Amniotic epithelial cell (primary cell): ENCODE measurements at regions not wholly inside any gene's neighbourhood (a gene's known extent, or its start where the extent isn't known, plus 50 kb on each side); places are given as distances from the start of the nearest gene placed in this dataset.
A peak's percentile ranks its signal among the peaks of the same experiment; 100 is the strongest.
"Not testable (repeated sequence)": the region's sequence is repeated elsewhere in the genome, so short reads cannot be mapped to it uniquely, and the experiment has no call there.

Source experiments
- DNase-seq: peaks from one replicate; pipeline ENCODE4 v3.0.0-alpha.2; 2010; ENCODE audit warnings: low read depth

DNA sequence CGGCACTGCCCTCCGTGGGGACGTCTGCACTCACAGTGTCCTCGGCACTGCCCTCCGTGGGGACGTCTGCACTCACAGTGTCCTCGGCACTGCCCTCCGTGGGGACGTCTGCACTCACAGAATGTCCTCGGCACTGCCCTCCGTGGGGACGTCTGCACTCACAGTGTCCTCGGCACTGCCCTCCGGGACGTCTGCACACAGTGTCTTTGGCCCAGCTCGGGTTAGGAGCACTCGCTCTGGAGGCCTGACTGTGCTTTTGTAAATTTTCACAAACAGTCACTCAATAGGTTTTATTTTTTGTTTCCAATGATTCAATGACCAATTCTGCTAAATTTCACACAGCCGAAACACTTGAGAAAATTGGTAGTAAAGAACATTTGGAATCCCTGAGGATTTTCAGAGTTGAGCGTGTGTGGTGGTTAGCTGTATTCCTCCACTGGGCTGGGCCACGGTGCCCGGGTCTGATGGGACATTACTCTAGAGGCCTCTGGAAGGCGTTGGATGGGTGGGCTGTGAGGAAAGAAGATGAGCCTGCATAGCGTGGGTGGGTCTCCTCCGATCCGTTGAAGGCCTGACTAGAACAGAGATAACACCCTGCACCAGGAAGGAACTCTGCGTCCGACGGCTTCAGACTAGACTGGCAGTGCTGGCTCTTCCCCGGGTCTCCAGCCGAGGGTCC lies 134.8 kb downstream of the RTP5 start:
- DNase-seq, result no peak

DNA sequence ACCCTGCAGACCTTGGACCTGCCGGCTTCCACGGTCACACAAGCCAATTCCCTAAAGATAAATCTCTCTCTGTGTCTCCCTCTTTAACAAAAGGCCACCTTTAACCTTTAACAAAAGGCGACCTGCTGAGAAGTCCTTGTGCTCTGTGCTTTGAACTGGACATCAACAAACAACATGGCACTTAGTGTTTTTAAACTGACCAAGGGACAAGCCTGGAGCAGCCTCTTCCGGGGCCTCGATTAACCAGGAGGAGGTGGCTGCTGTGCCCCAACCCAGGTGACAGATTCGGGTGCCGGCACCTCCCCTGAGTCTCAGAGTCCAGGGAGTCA lies 135.3 kb downstream of the RTP5 start:
- DNase-seq, result no peak

DNA sequence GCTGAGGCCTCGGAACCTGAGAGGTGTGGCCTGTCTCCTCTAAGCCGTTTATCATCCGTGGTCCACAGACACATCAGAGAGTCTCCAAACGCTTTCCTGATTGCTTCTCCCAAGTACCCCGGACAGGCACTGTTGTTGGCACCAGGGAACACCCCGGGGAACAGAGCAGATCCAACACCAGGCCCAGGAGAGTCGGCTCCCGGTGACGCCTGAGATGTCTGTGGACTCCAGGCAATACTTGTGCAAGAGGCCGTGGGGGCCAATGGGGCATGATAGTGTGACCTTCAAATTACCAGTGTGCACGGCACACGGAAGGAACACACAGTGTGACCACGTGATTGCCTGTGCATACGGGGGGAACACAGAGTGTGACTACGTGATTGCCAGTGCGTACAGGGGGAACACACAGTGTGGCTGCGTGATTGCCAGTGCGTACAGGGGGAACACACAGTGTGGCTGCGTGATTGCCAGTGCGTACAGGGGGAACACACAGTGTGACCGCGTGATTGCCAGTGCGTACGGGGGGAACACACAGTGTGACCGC lies 136.6 kb downstream of the RTP5 start:
- DNase-seq, result not testable (repeated sequence)

DNA sequence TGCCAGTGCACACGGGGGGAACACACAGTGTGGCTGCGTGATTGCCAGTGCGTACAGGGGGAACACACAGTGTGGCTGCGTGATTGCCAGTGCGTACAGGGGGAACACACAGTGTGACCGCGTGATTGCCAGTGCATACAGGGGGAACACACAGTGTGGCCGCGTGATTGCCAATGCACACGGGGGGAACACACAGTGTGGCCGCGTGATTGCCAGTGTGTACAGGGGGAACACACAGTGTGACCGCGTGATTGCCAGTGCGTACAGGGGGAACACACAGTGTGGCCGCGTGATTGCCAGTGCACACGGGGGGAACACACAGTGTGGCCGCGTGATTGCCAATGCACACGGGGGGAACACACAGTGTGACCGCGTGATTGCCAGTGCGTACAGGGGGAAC lies 139.4 kb downstream of the RTP5 start:
- not testable (repeated sequence) for DNase-seq

DNA sequence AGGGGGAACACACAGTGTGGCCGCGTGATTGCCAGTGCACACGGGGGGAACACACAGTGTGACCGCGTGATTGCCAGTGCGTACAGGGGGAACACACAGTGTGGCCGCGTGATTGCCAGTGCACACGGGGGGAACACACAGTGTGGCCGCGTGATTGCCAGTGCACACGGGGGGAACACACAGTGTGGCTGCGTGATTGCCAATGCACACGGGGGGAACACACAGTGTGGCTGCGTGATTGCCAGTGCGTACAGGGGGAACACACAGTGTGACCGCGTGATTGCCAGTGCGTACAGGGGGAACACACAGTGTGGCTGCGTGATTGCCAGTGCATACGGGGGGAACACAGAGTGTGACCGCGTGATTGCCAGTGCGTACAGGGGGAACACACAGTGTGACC lies 140.3 kb downstream of the RTP5 start:
- DNase-seq, result not testable (repeated sequence)

DNA sequence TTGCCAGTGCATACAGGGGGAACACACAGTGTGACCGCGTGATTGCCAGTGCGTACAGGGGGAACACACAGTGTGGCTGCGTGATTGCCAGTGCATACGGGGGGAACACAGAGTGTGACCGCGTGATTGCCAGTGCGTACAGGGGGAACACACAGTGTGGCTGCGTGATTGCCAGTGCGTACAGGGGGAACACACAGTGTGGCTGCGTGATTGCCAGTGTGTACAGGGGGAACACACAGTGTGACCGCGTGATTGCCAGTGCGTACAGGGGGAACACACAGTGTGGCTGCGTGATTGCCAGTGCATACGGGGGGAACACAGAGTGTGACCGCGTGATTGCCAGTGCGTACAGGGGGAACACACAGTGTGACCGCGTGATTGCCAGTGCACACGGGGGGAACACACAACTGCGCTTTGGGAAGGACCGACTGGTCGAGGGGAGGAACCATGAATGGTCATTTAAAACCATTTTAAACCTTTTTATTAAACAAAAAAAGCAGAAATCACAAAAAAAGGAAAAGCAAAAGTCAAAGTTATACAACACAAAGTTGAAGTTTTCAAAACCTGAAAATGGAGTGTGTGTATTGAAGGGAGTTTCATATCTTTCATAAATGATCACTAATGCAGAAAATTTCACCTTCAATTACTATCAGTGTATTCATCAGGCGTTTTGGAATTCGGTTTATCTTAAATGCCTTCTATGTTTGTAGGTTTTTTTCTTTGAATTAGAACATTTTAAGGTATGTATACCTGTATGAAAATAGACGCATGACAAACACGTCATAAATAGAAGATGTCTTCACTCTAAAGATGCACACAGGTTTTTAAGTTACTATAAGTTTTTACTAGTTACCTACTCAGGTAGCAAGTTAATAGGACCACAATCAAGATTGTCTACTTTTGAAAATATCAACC lies 141.0 kb downstream of the RTP5 start:
- DNase-seq, result peak; percentile 34

DNA sequence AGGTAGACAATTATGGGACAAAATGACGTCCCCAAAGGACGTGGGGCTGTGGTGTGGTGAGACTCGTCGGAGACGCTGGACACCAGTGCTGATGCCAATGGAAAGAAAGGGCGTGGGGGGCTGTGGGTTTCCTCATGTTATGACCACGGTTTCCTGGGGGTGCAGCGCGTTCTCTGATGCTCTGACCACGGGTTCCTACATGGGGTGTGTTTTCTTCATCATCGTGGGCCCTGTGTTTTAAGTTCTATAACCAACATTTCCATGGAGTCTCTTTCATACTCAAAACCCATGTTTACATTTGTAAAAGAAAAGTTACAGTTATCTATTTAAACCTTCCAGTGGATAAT lies 141.6 kb downstream of the RTP5 start:
- DNase-seq, result no peak

DNA sequence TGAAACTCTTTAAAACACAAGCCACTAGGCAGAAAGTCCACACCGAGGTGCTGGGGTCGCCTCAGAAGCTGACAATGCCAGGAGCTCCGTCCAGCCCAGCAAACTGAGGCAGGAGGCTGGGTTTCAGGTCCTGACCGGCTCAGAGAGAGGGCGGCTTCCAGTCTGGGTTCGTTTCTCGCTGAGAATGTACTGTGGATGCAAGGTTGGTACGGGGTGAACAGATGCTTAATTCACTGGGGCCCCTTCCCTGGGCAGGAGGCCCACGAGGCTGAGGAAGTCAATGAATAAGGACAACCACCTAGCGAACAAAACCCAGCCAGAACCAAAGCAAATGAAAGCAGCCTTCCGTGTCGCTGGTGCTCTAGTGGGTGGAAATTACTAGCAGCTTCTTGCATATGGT lies 142.0 kb downstream of the RTP5 start:
- no peak for DNase-seq

DNA sequence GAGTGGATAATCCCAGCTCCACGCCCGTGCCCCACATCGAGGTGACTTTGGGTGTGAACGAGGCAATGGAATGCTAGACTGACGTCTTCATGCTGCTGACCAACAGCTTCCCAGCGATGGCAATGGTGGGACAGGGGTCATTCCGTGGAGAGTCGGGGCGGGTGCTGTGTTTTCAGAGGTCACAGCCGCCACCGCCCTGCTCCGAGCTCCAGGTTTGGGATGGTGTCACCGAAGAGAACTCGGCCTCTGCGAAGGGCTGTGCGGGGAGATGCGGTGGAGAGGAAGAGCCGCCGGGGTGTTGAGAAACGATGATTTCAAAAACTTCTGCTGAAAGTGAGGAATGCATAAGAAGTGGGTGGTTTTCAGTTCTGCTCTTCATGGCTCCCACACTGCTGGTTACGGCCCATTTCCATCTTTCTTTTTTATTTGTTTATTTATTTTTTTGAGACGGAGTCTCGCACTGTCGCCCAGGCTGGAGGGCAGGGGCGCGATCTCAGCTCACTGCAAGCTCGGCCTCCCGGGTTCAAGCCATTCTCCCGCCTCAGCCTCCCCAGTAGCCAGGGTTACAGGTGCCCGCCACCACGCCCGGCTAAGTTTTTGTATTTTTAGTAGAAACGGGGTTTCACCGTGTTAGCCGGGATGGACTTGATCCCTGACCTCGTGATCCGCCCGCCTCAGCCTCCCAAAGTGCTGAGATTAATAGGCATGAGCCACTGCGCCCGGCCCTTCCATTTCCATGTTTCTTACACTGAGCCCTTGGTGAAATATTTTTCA lies 142.6 kb downstream of the RTP5 start:
- DNase-seq, result peak; percentile 27

DNA sequence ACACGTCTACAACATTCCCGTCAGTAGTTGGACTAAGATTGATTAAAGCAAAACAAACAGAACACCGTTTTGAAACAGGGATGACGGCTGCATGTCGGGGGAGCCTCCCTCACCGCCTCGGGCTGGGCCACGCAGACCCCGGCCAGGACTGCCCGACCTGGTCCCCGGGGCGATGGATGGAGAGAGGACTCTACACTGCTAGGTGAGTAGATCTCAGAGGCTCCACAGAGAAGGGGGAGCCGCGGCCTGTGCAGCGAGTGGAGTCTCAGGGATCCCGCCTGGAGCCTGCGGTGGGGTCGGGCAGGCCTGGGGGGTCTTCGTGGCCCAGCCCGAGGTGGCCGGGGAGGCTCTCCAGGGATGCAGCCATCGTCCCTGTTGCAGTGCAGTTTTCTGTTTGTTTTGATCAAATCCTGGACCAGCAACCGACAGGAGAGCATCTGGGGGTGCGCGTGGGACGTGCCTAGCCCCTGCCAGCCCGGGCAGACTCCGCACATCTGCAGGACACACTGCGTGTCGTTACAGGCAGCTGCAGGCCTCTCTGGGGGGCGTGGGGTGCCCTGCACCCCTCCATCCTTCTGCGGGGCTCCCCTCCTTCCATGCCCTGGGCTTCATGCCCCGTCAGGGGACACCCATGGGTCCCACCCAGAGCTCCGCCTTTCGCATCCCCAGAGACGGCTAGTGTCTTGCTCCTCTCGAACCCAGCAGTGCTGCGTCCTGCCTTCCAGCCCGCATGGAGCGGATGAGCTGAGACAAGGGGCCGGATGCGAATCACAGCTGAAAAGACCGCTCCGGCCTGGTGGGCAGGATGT lies 143.6 kb downstream of the RTP5 start:
- no peak for DNase-seq

DNA sequence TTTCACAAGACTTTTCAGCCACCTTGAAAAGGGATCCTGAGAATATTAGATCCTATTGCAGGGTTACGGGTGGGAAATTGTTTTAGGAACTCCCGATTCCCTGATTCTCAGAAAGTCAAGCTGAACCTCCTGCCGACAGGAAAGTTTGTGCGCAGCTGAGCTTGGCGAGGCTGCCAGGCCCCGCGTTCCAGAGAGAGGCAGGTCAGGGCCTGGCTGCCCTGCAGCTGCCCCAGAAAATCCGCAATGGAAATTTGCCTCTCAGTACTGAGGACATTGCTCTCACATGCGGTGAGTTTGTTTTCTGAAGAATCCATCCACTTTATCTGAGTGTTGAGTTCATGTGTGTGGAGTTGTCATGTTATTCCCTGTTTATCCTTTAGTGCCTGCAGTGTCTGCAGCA lies 144.2 kb downstream of the RTP5 start:
- no peak for DNase-seq

DNA sequence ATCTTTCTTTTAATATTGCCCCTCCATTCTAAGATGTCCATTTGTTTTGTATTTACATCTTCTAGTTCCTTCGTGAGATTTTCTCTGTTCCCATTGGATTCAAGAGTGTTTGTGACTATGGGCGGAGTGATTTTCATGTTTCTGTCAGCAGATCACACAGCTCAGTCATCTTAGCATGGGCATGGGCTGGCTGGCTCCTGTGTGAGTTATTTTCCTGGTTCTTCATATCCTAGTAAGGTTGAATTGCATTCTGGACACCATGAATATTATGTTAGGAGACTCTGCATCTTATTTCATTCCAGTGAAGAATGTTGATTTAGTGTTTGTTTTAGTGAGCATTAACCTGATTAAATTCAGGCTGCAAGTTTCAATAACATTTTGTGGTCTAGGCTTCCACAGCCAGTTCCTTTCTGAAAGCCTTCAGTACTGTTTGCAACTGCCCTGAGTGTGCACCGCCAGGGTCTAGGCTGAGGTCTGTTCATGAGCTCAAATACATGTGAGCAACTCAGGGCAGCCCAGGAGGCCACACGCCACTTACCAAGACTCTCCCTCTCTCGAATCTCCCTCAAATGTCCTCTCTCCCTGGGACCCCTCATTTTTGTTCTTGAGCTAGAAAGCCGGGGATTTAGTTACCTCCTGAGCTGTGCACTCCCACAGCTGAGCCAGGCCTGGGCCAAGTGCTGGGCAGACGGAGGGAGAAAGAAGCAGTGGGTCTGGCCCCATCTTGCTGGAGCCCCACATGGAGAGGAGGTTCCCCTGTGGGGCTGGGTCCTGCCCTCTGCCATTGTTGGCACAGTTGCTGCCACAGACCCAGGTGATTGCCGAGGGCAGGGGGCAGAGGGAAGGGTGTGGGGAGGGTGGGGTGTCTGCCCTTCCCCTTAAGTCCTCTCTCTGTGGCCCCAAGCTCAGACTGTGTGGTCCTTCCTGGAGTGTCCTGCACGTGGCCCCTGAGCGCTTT lies 145.9 kb downstream of the RTP5 start:
- no peak for DNase-seq

DNA sequence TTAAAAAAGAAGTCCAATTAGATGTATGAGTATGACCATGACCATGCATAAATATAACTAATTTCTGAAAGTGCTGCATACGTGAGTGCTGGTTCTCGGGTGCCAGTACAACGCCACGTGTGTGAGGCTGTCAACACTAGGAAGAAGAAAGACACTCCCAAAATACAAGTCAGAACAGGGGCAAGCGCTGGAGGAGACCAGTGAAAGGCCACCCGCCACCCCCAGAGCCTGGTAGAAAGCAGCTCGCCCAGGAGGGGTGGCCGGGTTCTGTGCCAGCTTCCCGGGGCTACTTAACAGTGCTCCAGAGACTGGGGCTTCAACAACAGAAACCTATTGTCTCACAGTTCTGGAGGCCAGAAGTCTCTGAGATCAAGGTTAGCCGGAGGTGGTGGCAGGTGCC lies 147.6 kb downstream of the RTP5 start:
- DNase-seq, result no peak

DNA sequence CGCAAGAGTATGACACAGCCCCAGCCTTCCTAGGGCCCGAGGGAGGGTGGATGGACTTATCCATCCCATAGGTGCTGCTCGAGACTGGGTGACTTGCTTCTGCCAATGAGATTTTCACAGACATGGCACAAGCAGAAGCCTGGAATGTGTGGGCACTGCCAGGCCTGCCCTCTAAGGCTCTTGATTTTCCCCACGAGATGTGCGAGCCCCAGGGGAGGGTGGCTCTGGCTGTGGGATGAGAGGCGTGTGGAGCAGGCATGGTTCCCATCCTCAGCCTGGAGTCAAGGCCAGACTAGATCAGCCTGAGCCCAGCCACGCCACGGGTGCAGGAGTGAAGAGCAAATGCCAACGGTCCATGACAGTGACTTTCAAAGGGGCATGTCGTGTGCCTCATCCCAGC lies 148.9 kb downstream of the RTP5 start:
- DNase-seq, result not testable (repeated sequence)

DNA sequence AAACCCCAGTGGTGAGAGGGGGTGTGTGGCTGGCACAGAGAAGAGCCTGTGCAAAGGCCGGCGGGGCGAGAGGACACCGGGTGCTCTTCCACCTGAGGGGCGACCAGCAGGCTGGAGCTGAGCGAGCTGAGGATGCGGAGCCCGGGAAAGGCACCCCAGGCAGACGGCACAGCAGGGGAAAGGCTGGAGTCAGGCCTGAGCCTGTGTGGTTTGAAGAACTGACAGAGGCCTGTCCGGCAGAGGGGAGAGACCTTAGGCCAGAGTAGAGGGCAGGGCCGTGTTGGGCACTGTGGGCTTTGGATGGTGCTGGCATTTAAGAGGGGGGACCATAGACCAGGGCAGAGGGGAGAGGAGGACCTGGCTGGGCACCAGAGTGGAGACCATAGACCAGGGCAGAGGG lies 149.8 kb downstream of the RTP5 start:
- no peak for DNase-seq

DNA sequence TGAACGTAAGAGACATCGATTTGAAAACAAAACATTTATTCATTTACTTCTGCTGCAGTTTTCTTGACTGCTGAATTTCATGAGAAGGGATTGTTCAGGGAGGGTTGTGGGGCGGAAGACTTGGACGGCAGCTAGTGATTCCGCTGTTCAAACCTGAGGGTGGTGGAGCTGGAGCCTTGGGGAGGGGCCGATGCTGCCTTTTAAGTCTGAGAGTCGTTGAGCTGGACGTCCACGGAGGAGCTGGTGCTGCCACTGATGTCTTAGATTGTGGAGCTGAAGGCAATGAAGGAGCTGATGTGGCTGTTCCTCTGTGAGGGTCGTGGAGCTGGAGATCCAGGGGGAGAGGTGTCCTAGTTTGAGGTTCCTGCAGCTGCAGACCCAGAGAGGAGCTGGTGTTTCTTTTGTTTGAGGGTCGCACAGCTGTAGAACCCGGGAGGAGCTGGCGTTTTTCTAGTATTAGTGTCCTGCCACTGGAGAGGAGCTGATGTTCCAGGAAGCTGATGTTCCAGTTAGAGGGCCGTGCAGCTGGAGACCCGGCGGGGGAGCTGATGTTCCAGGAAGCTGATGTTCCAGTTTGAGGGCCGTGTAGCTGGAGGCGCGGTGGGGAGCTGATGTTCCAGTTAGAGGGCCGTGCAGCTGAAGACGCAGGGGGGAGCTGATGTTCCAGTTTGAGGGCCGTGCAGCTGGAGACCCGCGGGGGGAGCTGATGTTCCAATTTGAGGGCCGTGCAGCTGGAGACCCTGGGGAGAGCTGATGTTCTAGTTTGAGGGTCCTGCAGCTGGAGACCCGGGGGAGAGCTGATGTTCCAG lies 150.9 kb downstream of the RTP5 start:
- no peak for DNase-seq

DNA sequence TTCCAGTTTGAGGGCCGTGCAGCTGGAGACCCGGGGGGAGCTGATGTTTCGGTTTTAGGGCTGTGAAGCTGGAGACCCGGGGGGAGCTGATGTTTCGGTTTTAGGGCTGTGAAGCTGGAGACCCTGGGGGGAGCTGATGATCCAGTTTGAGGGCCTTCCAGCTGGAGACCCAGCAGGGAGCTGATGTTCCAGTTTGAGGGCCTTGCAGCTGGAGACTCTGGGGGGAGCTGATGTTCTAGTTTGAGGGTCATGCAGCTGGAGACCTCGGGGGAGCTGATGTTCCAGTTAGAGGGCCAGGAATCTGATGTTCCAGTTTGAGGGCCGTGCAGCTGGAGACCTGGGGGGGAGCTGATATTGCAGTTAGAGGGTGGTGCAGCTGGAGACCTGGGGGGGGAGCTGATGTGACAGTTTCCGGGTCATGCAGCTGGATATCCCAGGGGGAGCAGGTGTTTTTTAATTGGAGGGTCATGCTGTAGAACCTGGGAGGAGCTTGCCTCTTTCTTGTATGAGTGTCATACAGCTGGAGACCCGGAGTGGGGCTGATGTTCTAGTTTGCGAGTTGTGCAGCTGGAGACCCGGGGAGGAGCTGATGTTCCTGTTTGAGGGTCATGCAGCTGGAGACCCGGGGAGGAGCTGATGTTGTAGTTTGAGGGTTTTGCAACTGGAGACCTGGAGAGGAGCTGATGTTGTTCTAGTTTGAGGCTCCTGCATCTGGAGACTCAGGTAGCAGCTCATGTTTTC lies 153.2 kb downstream of the RTP5 start:
- DNase-seq, result no peak

DNA sequence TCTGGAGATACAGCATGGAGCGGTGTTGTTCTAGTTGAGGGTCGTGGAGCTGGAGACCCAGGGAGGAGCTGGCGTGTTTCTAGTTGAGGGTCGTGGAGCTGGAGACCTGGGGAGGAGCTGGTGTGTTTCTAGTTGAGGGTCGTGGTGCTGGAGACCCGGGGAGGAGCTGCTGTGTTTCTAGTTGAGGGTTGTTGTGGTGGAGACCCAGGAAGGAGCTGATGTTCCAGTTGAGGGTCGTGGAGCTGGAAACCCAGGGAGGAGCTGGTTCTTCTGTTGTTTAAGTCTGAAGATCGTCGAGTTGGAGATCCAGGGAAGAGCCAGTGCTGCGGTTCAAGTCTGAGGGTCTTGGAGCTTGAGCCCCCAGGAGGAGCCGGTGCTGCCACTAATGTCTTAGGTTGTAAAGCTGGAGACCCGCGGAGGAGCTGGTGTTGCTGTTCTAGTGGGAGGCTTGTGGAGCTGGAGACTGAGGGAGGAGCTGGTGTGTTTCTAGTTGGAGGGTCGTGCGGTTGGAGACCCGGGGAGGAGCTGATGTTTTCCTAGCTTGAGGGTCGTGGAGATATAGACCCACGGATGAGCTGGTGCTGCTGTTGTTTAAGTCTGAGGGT lies 155.3 kb downstream of the RTP5 start:
- DNase-seq, result no peak
